Keratinocyte (primary cell): ENCODE measurements at regions not wholly inside any gene's neighbourhood (a gene's known extent, or its start where the extent isn't known, plus 50 kb on each side); places are given as distances from the start of the nearest gene placed in this dataset.

ENCODE experiments used
- CTCF ChIP-seq, 3 experiments: IDR thresholded peaks in 1 of 3; conservative IDR thresholded peaks in 1 of 3; optimal IDR thresholded peaks in 1 of 3; 2 replicates in 2 of 3; 3 replicates in 1 of 3; pipeline versions ENCODE3 to v1.5.1; 2011; ENCODE audit warnings: low read length in 3 of 3, mild to moderate bottlenecking in 3 of 3, moderate library complexity in 2 of 3, control low read depth in 1 of 3, inconsistent platforms in 1 of 3; ENCODE audit not compliant: insufficient read depth in 2 of 3; ENCODE audit errors: extremely low read depth in 1 of 3
- EZH2 ChIP-seq: IDR thresholded peaks from one replicate; pipeline ENCODE4 v1.6.1; 2012; ENCODE audit warnings: inconsistent platforms, mild to moderate bottlenecking, low read length, moderate library complexity

- TF ChIP-seq CTCF (optimal IDR thresholded peaks at IDR 0.05 in 1 of 3, IDR thresholded peaks at IDR 0.05 in 1 of 3, conservative IDR thresholded peaks at IDR 0.05 in 1 of 3; ENCODE audit: extremely low read depth in 1 of 3, insufficient read depth in 2 of 3, low read length in 3 of 3) (no peak), EZH2 (no peak)
Measured at GRCh38 chr6:81553216-81553615, 199.3 kb downstream of the TENT5A start.
